Endothelial cell of umbilical vein (primary cell): ENCODE measurements at regions not wholly inside any gene's neighbourhood (a gene's known extent, or its start where the extent isn't known, plus 50 kb on each side); places are given as distances from the start of the nearest gene placed in this dataset.

ENCODE experiments used
- BruUV-seq: library from RNA; stranded (reverse); fragments of 400-500 nt; replicated peaks from 2 replicates; lab custom pipeline; 2021; lab: Mats Ljungman, UMichigan
- CTCF ChIA-PET: fragments of 300-600, 350-600 bp; sonication (Branson Sonifier 250); formaldehyde crosslinking; loops from one replicate; lab custom pipeline; 2021; ENCODE audit warnings: antibody characterized with exemption, inconsistent platforms; lab: Charles Lee
- POLR2A ChIA-PET: fragments of 300-600, 350-600 bp; sonication (Branson Sonifier 250); formaldehyde crosslinking; loops from one replicate; lab custom pipeline; 2021; ENCODE audit warnings: antibody characterized with exemption, inconsistent platforms; lab: Charles Lee
- DNase-seq: peaks from one replicate; pipeline ENCODE4 v3.0.0-alpha.2; 2011; ENCODE audit warnings: low read depth, low spot score
- FAIRE-seq: peaks from 2 replicates; lab custom pipeline; 2011; peaks lifted over from hg19 to GRCh38; lab: Jason Lieb, UNC
- H2AFZ ChIP-seq: 2 replicates; pipeline ENCODE4 v1.6.0; 2012; ENCODE audit warnings: low read depth, low read length, control low read depth, inconsistent platforms
- H3K27ac ChIP-seq: 2 replicates; pipeline ENCODE4 v1.5.1; 2011; ENCODE audit warnings: low read depth, mild to moderate bottlenecking, control low read depth, low read length, moderate library complexity; ENCODE audit not compliant: insufficient read depth
- H3K27me3 ChIP-seq, 2 experiments: 2 replicates each; pipeline versions ENCODE4 v1.6.0 to v1.6.1; 2011; ENCODE audit warnings: low read length in 2 of 2, mixed read lengths in 1 of 2; ENCODE audit not compliant: control insufficient read depth in 2 of 2, insufficient read depth in 2 of 2
- H3K36me3 ChIP-seq, 2 experiments: 2 replicates in 1 of 2; 3 replicates in 1 of 2; pipeline ENCODE4 v1.5.1; 2011; ENCODE audit warnings: low read length in 2 of 2, mild to moderate bottlenecking in 1 of 2, moderate library complexity in 1 of 2; ENCODE audit not compliant: control insufficient read depth in 2 of 2, insufficient read depth in 2 of 2; ENCODE audit errors: extremely low read depth in 1 of 2
- H3K4me1 ChIP-seq: 3 replicates; pipeline ENCODE4 v1.5.1; 2011; ENCODE audit warnings: mild to moderate bottlenecking, low read length; ENCODE audit not compliant: control insufficient read depth, insufficient read depth; ENCODE audit errors: extremely low read depth
- H3K4me2 ChIP-seq: 2 replicates; pipeline ENCODE4 v1.6.1; 2011; ENCODE audit warnings: low read length, control low read depth, mixed read lengths; ENCODE audit not compliant: insufficient read depth
- H3K4me3 ChIP-seq, 3 experiments: fragments of 200-600 bp in 1 of 3; sonication (generic), shearing (Covaris generic) in 1 of 3; replicated peaks in 1 of 3; 2 replicates each; pipeline ENCODE4 v1.5.1; 2011 to 2016; ENCODE audit warnings: control low read depth in 3 of 3, low read length in 3 of 3, mild to moderate bottlenecking in 2 of 3, inconsistent platforms in 1 of 3, low read depth in 1 of 3, moderate library complexity in 1 of 3; ENCODE audit not compliant: insufficient read depth in 1 of 3
- H3K79me2 ChIP-seq: 2 replicates; pipeline ENCODE4 v1.6.0; 2012; ENCODE audit warnings: low read length, inconsistent platforms; ENCODE audit not compliant: control insufficient read depth, insufficient read depth
- H3K9ac ChIP-seq: replicated peaks from 2 replicates; pipeline ENCODE3; 2011; ENCODE audit warnings: low read length, control low read depth; ENCODE audit not compliant: insufficient read depth; ENCODE audit errors: extremely low read depth
- H3K9me1 ChIP-seq: replicated peaks from 3 replicates; pipeline ENCODE4 v1.6.0; 2011; ENCODE audit warnings: mild to moderate bottlenecking, low read length; ENCODE audit not compliant: control insufficient read depth, insufficient read depth; ENCODE audit errors: extremely low read depth
- H3K9me3 ChIP-seq: replicated peaks from 2 replicates; pipeline ENCODE4 v1.5.1; 2012; ENCODE audit warnings: low read length, inconsistent platforms; ENCODE audit not compliant: control insufficient read depth, insufficient read depth
- H4K20me1 ChIP-seq: replicated peaks from 2 replicates; pipeline ENCODE3; 2011; ENCODE audit warnings: mild to moderate bottlenecking, low read length; ENCODE audit not compliant: control insufficient read depth, insufficient read depth; ENCODE audit errors: extremely low read depth
- EZH2 ChIP-seq: IDR thresholded peaks from 2 replicates; pipeline ENCODE4 v1.6.1; 2012; ENCODE audit warnings: borderline replicate concordance, low read depth, mild to moderate bottlenecking, moderate library complexity, low read length, inconsistent platforms; ENCODE audit not compliant: severe bottlenecking
- FOS ChIP-seq: IDR thresholded peaks from 2 replicates; pipeline ENCODE4 v1.6.1; 2011; ENCODE audit warnings: mild to moderate bottlenecking, low read length, moderate library complexity, borderline replicate concordance; ENCODE audit not compliant: insufficient read depth
- GATA2 ChIP-seq: IDR thresholded peaks from 2 replicates; pipeline ENCODE4 v1.7.0; 2011; ENCODE audit warnings: low read depth, mild to moderate bottlenecking, moderate library complexity, mixed read lengths, low read length; ENCODE audit not compliant: insufficient read length, insufficient read depth
- JUN ChIP-seq: IDR thresholded peaks from 2 replicates; pipeline ENCODE4 v1.6.1; 2011; ENCODE audit warnings: borderline replicate concordance, low read depth; ENCODE audit not compliant: insufficient read length, insufficient read depth
- MYC ChIP-seq: IDR thresholded peaks from one replicate; pipeline ENCODE4 v1.6.1; 2011; ENCODE audit warnings: mild to moderate bottlenecking, low read depth, low read length
- POLR2A ChIP-seq: IDR thresholded peaks from 2 replicates; pipeline ENCODE4 v1.6.1; 2012; ENCODE audit warnings: low read depth, mild to moderate bottlenecking, control low read depth, low read length
- POLR2AphosphoS5 ChIP-seq: IDR thresholded peaks from 2 replicates; pipeline ENCODE4 v1.6.1; 2012; ENCODE audit warnings: low read depth, mild to moderate bottlenecking, control low read depth, low read length, moderate library complexity; ENCODE audit not compliant: insufficient read depth
- dilution Hi-C: fragments of 300-500 bp; cut with MboI; formaldehyde crosslinking; loops from one replicate; pipeline ENCODE4 v1.15.0; 2019; ENCODE audit warnings: low sequenced_read_pairs; ENCODE audit not compliant: extremely low pct_ligation_motif_present
- intact Hi-C: fragments of 100-400 bp; cut with micrococcal nuclease; formaldehyde crosslinking; loops from one replicate; pipeline ENCODE4 v1.10.0; 2022
- TF ChIP-seq, protein P1 (sequence below), 2 donors: IDR thresholded peaks; 1 replicate in 1 of 2; 2 replicates in 1 of 2; pipeline ENCODE4 v1.5.1; 2011; ENCODE audit warnings: low read length in 2 of 2, mild to moderate bottlenecking in 2 of 2, moderate library complexity in 2 of 2, control low read depth in 1 of 2, inconsistent platforms in 1 of 2, low read depth in 1 of 2; ENCODE audit not compliant: insufficient read depth in 1 of 2; ENCODE audit errors: extremely low read depth in 1 of 2
- TF ChIP-seq, protein P2 (sequence below): IDR thresholded peaks from 2 replicates; pipeline ENCODE4 v1.6.1; 2011; ENCODE audit not compliant: insufficient read depth, insufficient read length

DNA sequence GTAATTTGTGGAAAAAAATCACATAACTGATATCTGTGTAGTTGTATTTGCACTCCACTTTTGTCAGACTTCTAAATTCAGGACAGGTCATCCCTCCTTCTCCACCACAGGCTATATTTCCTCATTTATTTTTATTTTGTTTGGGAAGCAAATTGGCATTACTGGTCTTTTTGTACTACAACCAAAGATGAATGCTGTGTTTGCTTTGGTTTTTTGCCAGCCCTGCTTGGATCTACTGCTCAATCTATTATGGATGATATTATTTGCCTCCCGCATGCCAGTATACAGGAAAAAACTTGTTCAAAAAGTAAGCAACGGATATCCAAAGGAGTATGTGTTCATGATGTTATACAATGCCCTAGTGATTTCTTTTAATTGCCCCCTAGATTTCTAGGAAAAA is 948.8 kb downstream of the TRHDE start:
- Histone ChIP-seq H3K27me3 (no peaks in the 10 kb centered on the region), H4K20me1 (no peaks in the 10 kb centered on the region), H3K9ac (no peak overlapping the region), H3K4me2 (no peak overlapping the region), H3K79me2 (no peaks in the 10 kb centered on the region), H3K9me1 (no peaks in the 10 kb centered on the region), H3K9me3 (no peaks in the 10 kb centered on the region), H3K27ac (no peak overlapping the region), H3K4me1 (no peaks in the 10 kb centered on the region), H3K36me3 (no peaks in the 10 kb centered on the region), H3K4me3 (no peak overlapping the region), H2AFZ (no peak overlapping the region)
- dilution Hi-C loops: no loop called here
- no peak for DNase-seq
- BruUV-seq: no TSS peak
- FAIRE-seq: no peak
- intact Hi-C loops: no loop called here
- TF ChIP-seq, protein P1, sequence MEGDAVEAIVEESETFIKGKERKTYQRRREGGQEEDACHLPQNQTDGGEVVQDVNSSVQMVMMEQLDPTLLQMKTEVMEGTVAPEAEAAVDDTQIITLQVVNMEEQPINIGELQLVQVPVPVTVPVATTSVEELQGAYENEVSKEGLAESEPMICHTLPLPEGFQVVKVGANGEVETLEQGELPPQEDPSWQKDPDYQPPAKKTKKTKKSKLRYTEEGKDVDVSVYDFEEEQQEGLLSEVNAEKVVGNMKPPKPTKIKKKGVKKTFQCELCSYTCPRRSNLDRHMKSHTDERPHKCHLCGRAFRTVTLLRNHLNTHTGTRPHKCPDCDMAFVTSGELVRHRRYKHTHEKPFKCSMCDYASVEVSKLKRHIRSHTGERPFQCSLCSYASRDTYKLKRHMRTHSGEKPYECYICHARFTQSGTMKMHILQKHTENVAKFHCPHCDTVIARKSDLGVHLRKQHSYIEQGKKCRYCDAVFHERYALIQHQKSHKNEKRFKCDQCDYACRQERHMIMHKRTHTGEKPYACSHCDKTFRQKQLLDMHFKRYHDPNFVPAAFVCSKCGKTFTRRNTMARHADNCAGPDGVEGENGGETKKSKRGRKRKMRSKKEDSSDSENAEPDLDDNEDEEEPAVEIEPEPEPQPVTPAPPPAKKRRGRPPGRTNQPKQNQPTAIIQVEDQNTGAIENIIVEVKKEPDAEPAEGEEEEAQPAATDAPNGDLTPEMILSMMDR (IDR thresholded peaks at IDR 0.05; ENCODE audit: extremely low read depth in 1 of 2, insufficient read depth in 1 of 2, low read depth in 1 of 2, low read length in 2 of 2): no peak
- TF ChIP-seq GATA2: no peak
- CTCF ChIA-PET: no interaction called here
- POLR2A ChIA-PET: no interaction called here

DNA sequence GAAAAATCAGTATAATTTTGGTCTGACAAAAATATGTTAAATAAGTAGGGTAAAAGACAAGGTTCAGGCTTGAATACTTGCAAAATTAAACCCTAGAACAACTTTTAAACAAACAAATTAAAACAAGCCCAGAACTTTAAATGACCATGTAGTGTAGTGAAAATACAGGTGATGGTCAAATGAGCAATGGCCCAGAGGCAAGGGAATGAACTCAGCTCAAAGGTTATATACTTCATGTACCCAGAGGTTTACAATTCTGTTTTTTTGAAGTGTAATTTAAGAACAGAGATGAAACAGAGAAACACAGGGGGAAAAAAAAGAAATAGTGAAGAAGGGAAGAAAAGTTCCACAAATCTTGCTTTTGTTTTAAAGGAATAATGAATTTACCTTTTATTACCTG is 949.2 kb downstream of the TRHDE start:
- no peak for DNase-seq
- POLR2A ChIA-PET: no interaction called here
- CTCF ChIA-PET: no interaction called here
- Histone ChIP-seq H3K27me3 (no peaks in the 10 kb centered on the region), H3K79me2 (no peaks in the 10 kb centered on the region), H3K4me1 (no peaks in the 10 kb centered on the region), H3K27ac (no peak overlapping the region), H3K9me3 (no peaks in the 10 kb centered on the region), H2AFZ (no peak overlapping the region), H3K9ac (no peak overlapping the region), H3K4me2 (no peak overlapping the region), H3K4me3 (no peak overlapping the region), H3K36me3 (no peaks in the 10 kb centered on the region), H4K20me1 (no peaks in the 10 kb centered on the region), H3K9me1 (no peaks in the 10 kb centered on the region)
- TF ChIP-seq POLR2A (no peak), MYC (no peak), FOS (no peak), JUN (no peak), EZH2 (no peak), POLR2AphosphoS5 (no peak), GATA2 (no peak)
- TF ChIP-seq, protein P1 (IDR thresholded peaks at IDR 0.05; ENCODE audit: extremely low read depth in 1 of 2, insufficient read depth in 1 of 2, low read depth in 1 of 2, low read length in 2 of 2): no peak
- TF ChIP-seq, protein P2, sequence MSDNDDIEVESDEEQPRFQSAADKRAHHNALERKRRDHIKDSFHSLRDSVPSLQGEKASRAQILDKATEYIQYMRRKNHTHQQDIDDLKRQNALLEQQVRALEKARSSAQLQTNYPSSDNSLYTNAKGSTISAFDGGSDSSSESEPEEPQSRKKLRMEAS: no peak
- dilution Hi-C loops: no loop called here
- BruUV-seq: no TSS peak
- FAIRE-seq: no peak
- intact Hi-C loops: no loop called here
